Stomach (tissue), 8 donors: ENCODE measurements at regions not wholly inside any gene's neighbourhood (a gene's known extent, or its start where the extent isn't known, plus 50 kb on each side); places are given as distances from the start of the nearest gene placed in this dataset.

Source experiments
- DNase-seq, 2 donors: peaks; one replicate each; pipeline versions ENCODE4 v3.0.0 to v3.0.0-alpha.2; 2013 to 2019
- H3K27ac ChIP-seq, 5 donors: fragments of 200-600 bp in 4 of 5; sonication (generic) in 4 of 5; one replicate each; pipeline ENCODE4 v1.5.1; 2013 to 2019; ENCODE audit warnings: mild to moderate bottlenecking in 1 of 5, moderate library complexity in 1 of 5
- H3K27me3 ChIP-seq, 3 donors: fragments of 200-600 bp; sonication (generic); one replicate each; pipeline ENCODE4 v1.5.1; 2017 to 2019; ENCODE audit warnings: mixed run types in 1 of 3
- H3K36me3 ChIP-seq, 4 donors: fragments of 200-600 bp; sonication (generic); 1 replicate in 3 of 4; 2 replicates in 1 of 4; pipeline ENCODE4 v1.5.1; 2016 to 2019
- H3K4me1 ChIP-seq, 4 donors: fragments of 200-600 bp; sonication (generic); one replicate each; pipeline ENCODE4 v1.5.1; 2016 to 2019
- H3K4me3 ChIP-seq, 4 donors: fragments of 200-600 bp; sonication (generic) in 3 of 4; one replicate each; pipeline ENCODE4 v1.5.1; 2016 to 2019; ENCODE audit warnings: mild to moderate bottlenecking in 1 of 4
- H3K9me3 ChIP-seq, 4 donors: fragments of 200-600 bp; sonication (generic); one replicate each; pipeline ENCODE4 v1.5.1; 2016 to 2019
- EP300 ChIP-seq: sonication (generic); formaldehyde crosslinking; IDR thresholded peaks from one replicate; pipeline ENCODE4 v1.6.1; 2017; ENCODE audit warnings: antibody characterized with exemption
- POLR2A ChIP-seq, 4 donors: fragments of 450-650 bp; IDR thresholded peaks; one replicate each; pipeline ENCODE4 v1.6.1; 2016; ENCODE audit warnings: antibody characterized with exemption in 4 of 4, control low read depth in 2 of 4, mild to moderate bottlenecking in 1 of 4, moderate library complexity in 1 of 4
- POLR2AphosphoS5 ChIP-seq, 3 donors: sonication (generic); formaldehyde crosslinking; IDR thresholded peaks; one replicate each; pipeline ENCODE4 v1.6.1; 2016; ENCODE audit warnings: antibody characterized with exemption in 3 of 3
- WGBS, 5 donors: extraction: QIAGEN DNeasy Blood & Tissue Kit in 3 of 5; methylation state at CpG; one replicate each; pipeline versions ENCODE4 v1.1.5 to v1.1.7; 2013 to 2018; 5-methylcytosine and 5-hydroxymethylcytosine counted together
- intact Hi-C: fragments of 100-400 bp; cut with DNase I; formaldehyde crosslinking; loops from one replicate; pipeline ENCODE4 v1.15.1; 2023; ENCODE audit warnings: low total_unique reads
- TF ChIP-seq, protein P1 (sequence below), 7 experiments: fragments of 450-650 bp in 4 of 7; fragments of 200-600 bp in 3 of 7; sonication (generic) in 3 of 7; IDR thresholded peaks; one replicate each; pipeline ENCODE4 v1.5.1; 2016 to 2019; ENCODE audit warnings: antibody characterized with exemption in 7 of 7, control low read depth in 2 of 7, mild to moderate bottlenecking in 1 of 7
- donor health status: healthy with polysubstance abuse.
- donor health status: Bipolar disorder and iron deficiency.
- donor health status: healthy.

DNA sequence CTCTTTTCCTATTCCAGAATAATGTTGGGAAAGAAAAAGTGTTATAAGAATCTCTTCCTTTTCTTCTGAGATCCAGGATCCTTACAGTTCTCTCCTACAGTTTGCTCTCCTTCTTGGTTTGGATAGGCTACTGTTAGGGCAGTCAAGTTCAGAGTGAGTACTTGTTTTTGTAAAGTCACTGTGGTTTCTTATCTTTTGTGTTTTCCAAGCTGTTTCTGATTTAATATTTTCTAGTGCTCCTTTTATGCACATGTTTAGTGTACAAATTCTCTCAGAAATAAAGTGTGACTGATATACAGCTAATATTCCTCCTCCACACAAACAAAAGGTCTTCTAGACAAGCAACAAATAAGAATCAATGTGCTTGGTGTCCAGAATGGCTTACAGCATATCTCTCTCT lies 107.7 kb downstream of the BACH1 start:
- Histone ChIP-seq H3K27me3 (no peaks in the 10 kb centered on the region), H3K9me3 (peaks cover 0 to 8% (median 0%) of the 10 kb centered on the region in 4 donors), H3K36me3 (no peaks in the 10 kb centered on the region), H3K27ac (no peak overlapping the region), H3K4me3 (no peak overlapping the region), H3K4me1 (no peaks in the 10 kb centered on the region)
- intact Hi-C loops = no loop called here
- no peak for DNase-seq
- TF ChIP-seq, protein P1, sequence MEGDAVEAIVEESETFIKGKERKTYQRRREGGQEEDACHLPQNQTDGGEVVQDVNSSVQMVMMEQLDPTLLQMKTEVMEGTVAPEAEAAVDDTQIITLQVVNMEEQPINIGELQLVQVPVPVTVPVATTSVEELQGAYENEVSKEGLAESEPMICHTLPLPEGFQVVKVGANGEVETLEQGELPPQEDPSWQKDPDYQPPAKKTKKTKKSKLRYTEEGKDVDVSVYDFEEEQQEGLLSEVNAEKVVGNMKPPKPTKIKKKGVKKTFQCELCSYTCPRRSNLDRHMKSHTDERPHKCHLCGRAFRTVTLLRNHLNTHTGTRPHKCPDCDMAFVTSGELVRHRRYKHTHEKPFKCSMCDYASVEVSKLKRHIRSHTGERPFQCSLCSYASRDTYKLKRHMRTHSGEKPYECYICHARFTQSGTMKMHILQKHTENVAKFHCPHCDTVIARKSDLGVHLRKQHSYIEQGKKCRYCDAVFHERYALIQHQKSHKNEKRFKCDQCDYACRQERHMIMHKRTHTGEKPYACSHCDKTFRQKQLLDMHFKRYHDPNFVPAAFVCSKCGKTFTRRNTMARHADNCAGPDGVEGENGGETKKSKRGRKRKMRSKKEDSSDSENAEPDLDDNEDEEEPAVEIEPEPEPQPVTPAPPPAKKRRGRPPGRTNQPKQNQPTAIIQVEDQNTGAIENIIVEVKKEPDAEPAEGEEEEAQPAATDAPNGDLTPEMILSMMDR (IDR thresholded peaks at IDR 0.05) = no peak
- TF ChIP-seq POLR2AphosphoS5 (IDR thresholded peaks at IDR 0.05) = no peak
- no peak for TF ChIP-seq POLR2A (IDR thresholded peaks at IDR 0.05)
- no peak for TF ChIP-seq EP300

DNA sequence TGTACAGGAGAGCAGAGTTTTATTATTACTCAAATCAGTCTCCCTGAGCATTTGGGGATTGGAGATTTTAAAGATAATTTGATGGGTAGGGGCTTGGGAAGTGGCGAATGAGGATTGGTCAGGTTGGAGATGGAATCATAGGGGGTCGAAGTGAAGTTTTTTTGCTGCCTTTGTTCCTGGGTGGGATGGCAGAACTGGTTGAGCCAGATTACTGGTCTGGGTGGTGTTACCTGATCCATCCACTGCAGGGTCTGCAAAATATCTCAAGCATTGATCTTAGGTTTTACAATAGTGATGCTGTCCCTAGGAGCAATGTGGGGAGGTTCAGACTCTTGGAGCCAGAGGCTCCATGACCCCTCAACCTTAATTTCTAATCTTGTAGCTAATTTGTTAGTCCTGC lies 108.8 kb downstream of the BACH1 start:
- intact Hi-C loops = no loop called here
- no peak for DNase-seq
- WGBS, 5 donors = 78 to 85% (median 81%) methylated on average over 2 of the region's 2 CpGs
- no peak overlapping the region for H3K27ac ChIP-seq
- no peaks in the 10 kb centered on the region for H3K27me3 ChIP-seq
- no peaks in the 10 kb centered on the region for H3K4me1 ChIP-seq
- H3K9me3 ChIP-seq = peaks cover 0 to 8% (median 0%) of the 10 kb centered on the region in 4 donors
- H3K36me3 ChIP-seq = no peaks in the 10 kb centered on the region
- no peak overlapping the region for H3K4me3 ChIP-seq
- TF ChIP-seq POLR2A (IDR thresholded peaks at IDR 0.05) = no peak
- no peak for TF ChIP-seq POLR2AphosphoS5 (IDR thresholded peaks at IDR 0.05)

DNA sequence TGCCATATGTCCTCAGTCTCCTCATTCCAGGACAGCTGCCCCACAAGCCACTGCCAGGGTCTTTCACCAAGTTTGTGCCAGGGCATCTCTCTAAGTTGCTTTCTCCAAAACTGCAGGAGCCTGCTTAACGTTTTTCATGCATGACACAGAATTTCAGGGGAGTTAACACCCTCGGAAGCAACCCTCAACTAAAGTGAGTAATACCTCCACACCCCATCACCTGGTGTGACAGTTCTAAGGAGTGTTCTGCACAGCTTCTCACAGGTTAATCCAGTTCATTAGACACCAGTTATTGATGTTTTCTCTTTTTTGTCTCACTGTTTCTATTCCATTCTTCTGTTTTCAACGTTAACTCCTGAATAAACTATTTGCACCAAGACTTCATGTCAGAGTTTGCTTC lies 115.0 kb downstream of the BACH1 start:
- H3K4me1 ChIP-seq = no peaks in the 10 kb centered on the region
- TF ChIP-seq POLR2AphosphoS5 (IDR thresholded peaks at IDR 0.05) (no peak), EP300 (no peak), POLR2A (IDR thresholded peaks at IDR 0.05) (no peak)
- TF ChIP-seq, protein P1 (IDR thresholded peaks at IDR 0.05) = no peak
- H3K27ac ChIP-seq = no peak overlapping the region
- 68 to 84% (median 74%) methylated on average over 3 of the region's 3 CpGs for WGBS, 5 donors
- no peaks in the 10 kb centered on the region for H3K27me3 ChIP-seq
- no peak overlapping the region for H3K4me3 ChIP-seq
- DNase-seq = no peak
- intact Hi-C loops = no loop called here
- no peaks in the 10 kb centered on the region for H3K36me3 ChIP-seq
- no peaks in the 10 kb centered on the region for H3K9me3 ChIP-seq

DNA sequence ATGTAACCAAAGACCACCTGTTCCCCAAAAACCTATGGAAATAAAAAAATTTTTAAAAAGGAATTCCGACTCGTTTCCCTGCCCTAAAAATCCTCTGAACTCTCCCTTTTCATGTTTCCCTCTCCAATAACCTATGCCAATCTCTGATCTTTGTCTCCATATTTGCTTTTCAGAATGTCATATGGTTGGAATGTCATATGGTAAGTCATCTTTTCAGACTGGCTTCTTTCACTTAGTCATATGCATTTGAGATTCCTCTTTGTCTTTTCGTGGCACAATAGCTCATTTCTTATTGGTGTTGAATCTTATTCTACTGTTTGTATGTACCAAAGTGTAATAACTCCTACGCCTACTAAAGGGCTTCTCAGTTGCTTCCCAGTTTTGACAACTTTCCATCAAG lies 117.5 kb downstream of the BACH1 start:
- TF ChIP-seq EP300 (no peak), POLR2A (IDR thresholded peaks at IDR 0.05) (no peak), POLR2AphosphoS5 (IDR thresholded peaks at IDR 0.05) (no peak)
- TF ChIP-seq, protein P1 (IDR thresholded peaks at IDR 0.05) = no peak
- Histone ChIP-seq H3K4me1 (no peaks in the 10 kb centered on the region), H3K27ac (no peak overlapping the region), H3K27me3 (no peaks in the 10 kb centered on the region), H3K9me3 (no peaks in the 10 kb centered on the region), H3K4me3 (no peak overlapping the region), H3K36me3 (no peaks in the 10 kb centered on the region)
- DNase-seq = no peak
- intact Hi-C loops = no loop called here
- 90 to 96% (median 95%) methylated on average over 4 of the region's 4 CpGs for WGBS, 5 donors

DNA sequence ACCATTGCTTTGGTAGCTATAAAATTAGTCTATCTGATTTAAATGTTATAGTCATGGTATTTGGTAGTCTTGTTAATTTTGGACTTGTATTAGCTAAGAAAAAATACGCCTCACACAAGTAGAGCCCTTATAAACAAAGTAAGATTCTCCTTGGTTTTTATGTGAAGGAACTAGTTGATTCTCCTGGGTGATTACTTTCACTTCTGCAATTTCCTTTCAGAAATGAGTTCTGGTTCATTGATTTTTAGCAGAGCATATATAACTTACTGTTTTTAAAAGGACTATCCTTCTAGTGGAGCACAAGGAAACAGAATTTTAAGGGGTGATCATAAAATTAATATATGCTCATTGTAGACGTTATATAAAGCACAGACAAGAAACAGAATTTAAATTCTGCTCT lies 120.1 kb downstream of the BACH1 start:
- intact Hi-C loops = no loop called here
- 68 to 89% (median 87%) methylated on average over 2 of the region's 2 CpGs for WGBS, 5 donors
- no peaks in the 10 kb centered on the region for H3K9me3 ChIP-seq
- no peak overlapping the region for H3K4me3 ChIP-seq
- no peak overlapping the region for H3K27ac ChIP-seq
- no peak for TF ChIP-seq POLR2A (IDR thresholded peaks at IDR 0.05)
- TF ChIP-seq POLR2AphosphoS5 (IDR thresholded peaks at IDR 0.05) = no peak
- no peak for TF ChIP-seq EP300
- no peaks in the 10 kb centered on the region for H3K4me1 ChIP-seq
- no peak for DNase-seq
- no peaks in the 10 kb centered on the region for H3K27me3 ChIP-seq
- no peaks in the 10 kb centered on the region for H3K36me3 ChIP-seq
